Fibroblast of lung (primary cell): ENCODE measurements at regions not wholly inside any gene's neighbourhood (a gene's known extent, or its start where the extent isn't known, plus 50 kb on each side); places are given as distances from the start of the nearest gene placed in this dataset.

ENCODE experiments used
- EZH2 ChIP-seq: IDR thresholded peaks from 2 replicates; pipeline ENCODE4 v1.5.1; 2012; ENCODE audit warnings: low read length, control low read depth, mild to moderate bottlenecking; ENCODE audit errors: missing control alignments
- TF ChIP-seq, protein P1 (sequence below), 2 donors: IDR thresholded peaks in 1 of 2; conservative IDR thresholded peaks in 1 of 2; 1 replicate in 1 of 2; 2 replicates in 1 of 2; pipeline ENCODE4 v1.5.1; 2011 to 2012; ENCODE audit warnings: low read length in 2 of 2, control low read depth in 1 of 2, inconsistent platforms in 1 of 2, low read depth in 1 of 2, mild to moderate bottlenecking in 1 of 2

DNA sequence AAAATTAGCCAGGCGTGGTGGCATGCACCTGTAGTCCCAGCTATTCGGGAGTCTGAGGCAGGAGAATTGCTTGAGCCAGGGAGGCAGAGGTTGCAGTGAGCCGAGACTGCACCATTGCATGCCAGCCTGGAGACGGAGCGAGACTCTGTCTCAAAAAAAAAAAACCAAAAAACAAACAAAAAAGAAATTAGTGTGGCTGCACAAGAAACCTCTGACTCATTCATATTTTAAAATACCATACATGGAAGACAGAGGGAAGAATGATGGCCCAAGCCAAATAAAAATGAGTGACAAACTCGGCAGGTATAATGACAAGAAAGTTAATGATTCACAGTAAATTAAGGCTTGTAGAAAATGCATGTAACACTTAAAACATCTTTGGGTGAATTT is 875.8 kb downstream of the EPHA4 start:
- TF ChIP-seq, protein P1, sequence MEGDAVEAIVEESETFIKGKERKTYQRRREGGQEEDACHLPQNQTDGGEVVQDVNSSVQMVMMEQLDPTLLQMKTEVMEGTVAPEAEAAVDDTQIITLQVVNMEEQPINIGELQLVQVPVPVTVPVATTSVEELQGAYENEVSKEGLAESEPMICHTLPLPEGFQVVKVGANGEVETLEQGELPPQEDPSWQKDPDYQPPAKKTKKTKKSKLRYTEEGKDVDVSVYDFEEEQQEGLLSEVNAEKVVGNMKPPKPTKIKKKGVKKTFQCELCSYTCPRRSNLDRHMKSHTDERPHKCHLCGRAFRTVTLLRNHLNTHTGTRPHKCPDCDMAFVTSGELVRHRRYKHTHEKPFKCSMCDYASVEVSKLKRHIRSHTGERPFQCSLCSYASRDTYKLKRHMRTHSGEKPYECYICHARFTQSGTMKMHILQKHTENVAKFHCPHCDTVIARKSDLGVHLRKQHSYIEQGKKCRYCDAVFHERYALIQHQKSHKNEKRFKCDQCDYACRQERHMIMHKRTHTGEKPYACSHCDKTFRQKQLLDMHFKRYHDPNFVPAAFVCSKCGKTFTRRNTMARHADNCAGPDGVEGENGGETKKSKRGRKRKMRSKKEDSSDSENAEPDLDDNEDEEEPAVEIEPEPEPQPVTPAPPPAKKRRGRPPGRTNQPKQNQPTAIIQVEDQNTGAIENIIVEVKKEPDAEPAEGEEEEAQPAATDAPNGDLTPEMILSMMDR (conservative IDR thresholded peaks at IDR 0.05 in 1 of 2, IDR thresholded peaks at IDR 0.05 in 1 of 2; ENCODE audit: low read depth in 1 of 2, low read length in 2 of 2), result no peak
- no peak for TF ChIP-seq EZH2
